Activated T-helper 9 cell treated with anti-CD3 and anti-CD28 coated beads, Interleukin-2, amount 50 U/mL, for 16 hours (primary cell): ENCODE measurements at regions not wholly inside any gene's neighbourhood (a gene's known extent, or its start where the extent isn't known, plus 50 kb on each side); places are given as distances from the start of the nearest gene placed in this dataset.

Experiments used
- DNase-seq: peaks from one replicate; pipeline ENCODE4 v3.0.0-alpha.2; 2020; ENCODE audit warnings: low read depth

GRCh38 chr1:199700551-199700950, 327.0 kb upstream of the NR5A2 start:
- DNase-seq = no peak

- DNase-seq = no peak
Measured at GRCh38 chr1:199701726-199702125, 325.8 kb upstream of the NR5A2 start.

GRCh38 chr1:199704231-199704630, 323.3 kb upstream of the NR5A2 start:
- DNase-seq = no peak

- no peak for DNase-seq
Measured at GRCh38 chr1:199705825-199706224, 321.7 kb upstream of the NR5A2 start.

- DNase-seq = no peak
Measured at GRCh38 chr1:199706826-199707606, 320.5 kb upstream of the NR5A2 start.

- no peak for DNase-seq
Measured at GRCh38 chr1:199710974-199711373, 316.5 kb upstream of the NR5A2 start.

GRCh38 chr1:199716729-199717128, 310.8 kb upstream of the NR5A2 start:
- no peak for DNase-seq

- no peak for DNase-seq
Measured at GRCh38 chr1:199719156-199719842, 308.2 kb upstream of the NR5A2 start.

- no peak for DNase-seq
Measured at GRCh38 chr1:199720496-199720895, 307.0 kb upstream of the NR5A2 start.

GRCh38 chr1:199721001-199721400, 306.5 kb upstream of the NR5A2 start:
- no peak for DNase-seq

GRCh38 chr1:199723250-199723956, 304.1 kb upstream of the NR5A2 start:
- DNase-seq = no peak

- no peak for DNase-seq
Measured at GRCh38 chr1:199724049-199724448, 303.5 kb upstream of the NR5A2 start.

GRCh38 chr1:199725002-199725565, 302.4 kb upstream of the NR5A2 start:
- DNase-seq = no peak

GRCh38 chr1:199727682-199728081, 299.8 kb upstream of the NR5A2 start:
- DNase-seq = no peak

GRCh38 chr1:199728345-199728744, 299.2 kb upstream of the NR5A2 start:
- DNase-seq = no peak

- DNase-seq = no peak
Measured at GRCh38 chr1:199733125-199733524, 294.4 kb upstream of the NR5A2 start.

- DNase-seq = no peak
Measured at GRCh38 chr1:199734186-199734585, 293.3 kb upstream of the NR5A2 start.

GRCh38 chr1:199735660-199736059, 291.9 kb upstream of the NR5A2 start:
- DNase-seq = no peak

- no peak for DNase-seq
Measured at GRCh38 chr1:199736646-199737045, 290.9 kb upstream of the NR5A2 start.

- no peak for DNase-seq
Measured at GRCh38 chr1:199741586-199741985, 285.9 kb upstream of the NR5A2 start.

- DNase-seq = no peak
Measured at GRCh38 chr1:199742547-199742946, 285.0 kb upstream of the NR5A2 start.

- no peak for DNase-seq
Measured at GRCh38 chr1:199743227-199743626, 284.3 kb upstream of the NR5A2 start.
